ENCODE measurements at regions not wholly inside any gene's neighbourhood (a gene's known extent, or its start where the extent isn't known, plus 50 kb on each side); places are given as distances from the start of the nearest gene placed in this dataset.

DNA sequence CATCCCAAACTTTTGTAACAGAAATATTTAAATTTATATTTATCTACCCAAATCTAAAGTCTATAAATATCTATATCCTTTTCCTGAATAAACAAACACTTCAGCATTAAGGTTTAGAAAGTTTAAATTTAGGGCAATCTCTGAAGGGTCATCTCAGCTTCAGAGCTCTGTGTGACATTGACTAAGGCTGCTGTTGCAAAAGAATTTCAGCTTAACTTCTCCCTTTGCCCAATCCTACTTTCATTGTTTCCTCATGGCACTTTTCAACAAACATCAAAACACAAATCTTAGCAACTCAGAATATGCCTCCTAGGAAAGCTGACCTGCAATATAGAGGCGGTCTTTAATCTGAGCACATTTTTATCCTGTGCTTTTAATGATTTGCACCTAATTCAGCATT, 79.7 kb upstream of the BANK1 start:
- TF ChIP-seq, protein P1, sequence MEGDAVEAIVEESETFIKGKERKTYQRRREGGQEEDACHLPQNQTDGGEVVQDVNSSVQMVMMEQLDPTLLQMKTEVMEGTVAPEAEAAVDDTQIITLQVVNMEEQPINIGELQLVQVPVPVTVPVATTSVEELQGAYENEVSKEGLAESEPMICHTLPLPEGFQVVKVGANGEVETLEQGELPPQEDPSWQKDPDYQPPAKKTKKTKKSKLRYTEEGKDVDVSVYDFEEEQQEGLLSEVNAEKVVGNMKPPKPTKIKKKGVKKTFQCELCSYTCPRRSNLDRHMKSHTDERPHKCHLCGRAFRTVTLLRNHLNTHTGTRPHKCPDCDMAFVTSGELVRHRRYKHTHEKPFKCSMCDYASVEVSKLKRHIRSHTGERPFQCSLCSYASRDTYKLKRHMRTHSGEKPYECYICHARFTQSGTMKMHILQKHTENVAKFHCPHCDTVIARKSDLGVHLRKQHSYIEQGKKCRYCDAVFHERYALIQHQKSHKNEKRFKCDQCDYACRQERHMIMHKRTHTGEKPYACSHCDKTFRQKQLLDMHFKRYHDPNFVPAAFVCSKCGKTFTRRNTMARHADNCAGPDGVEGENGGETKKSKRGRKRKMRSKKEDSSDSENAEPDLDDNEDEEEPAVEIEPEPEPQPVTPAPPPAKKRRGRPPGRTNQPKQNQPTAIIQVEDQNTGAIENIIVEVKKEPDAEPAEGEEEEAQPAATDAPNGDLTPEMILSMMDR (IDR thresholded peaks at IDR 0.05; ENCODE audit: insufficient read depth, low read length, poor library complexity, severe bottlenecking): no peak
- H3K4me3 ChIP-seq (ENCODE audit: low read depth, low read length): no peak overlapping the region

DNA sequence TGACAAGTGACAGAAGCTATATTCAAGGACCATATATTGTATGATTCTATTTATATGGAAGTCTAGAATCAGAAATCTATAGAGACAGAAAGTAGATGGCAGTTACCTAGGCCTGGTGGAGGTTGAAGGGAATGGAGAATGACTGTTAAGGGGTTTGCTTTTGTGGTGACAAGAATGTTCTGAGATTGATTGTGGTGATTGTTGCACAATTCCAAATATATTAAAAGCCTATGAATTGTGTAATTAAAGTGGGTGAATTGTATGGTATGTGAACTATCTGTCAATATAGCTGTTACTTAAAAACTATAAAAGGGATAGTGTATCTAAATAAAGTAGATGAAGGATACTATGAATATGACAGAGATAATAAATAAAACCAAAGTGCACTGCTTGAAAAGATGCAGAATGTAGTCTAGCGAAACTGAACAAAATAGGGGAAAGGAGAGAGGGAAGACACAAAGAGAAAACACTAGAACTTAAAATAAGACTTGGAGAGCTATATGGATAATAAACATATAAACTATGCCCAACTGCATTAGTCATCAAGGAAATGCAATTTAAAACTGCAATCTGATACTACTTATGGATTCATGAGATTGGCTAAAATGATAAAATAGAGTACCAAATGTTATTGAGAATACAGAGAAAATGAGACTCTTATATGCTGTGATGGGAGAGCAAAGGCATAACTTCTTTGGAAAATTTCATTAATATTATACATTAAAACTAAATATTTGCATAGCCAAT, 82.1 kb upstream of the BANK1 start:
- Histone ChIP-seq H3K4me3 (ENCODE audit: low read depth, low read length) (no peak overlapping the region), H3K36me3 (ENCODE audit: control insufficient read depth, insufficient read depth, low read length) (no peaks in the 10 kb centered on the region), H3K27me3 (ENCODE audit: control insufficient read depth, insufficient read depth, low read length) (no peaks in the 10 kb centered on the region)
- TF ChIP-seq, protein P1 (IDR thresholded peaks at IDR 0.05; ENCODE audit: insufficient read depth, low read length, poor library complexity, severe bottlenecking): no peak
- DNase-seq (ENCODE audit: low read depth): no peak

More for the DNA sequence above, 79.7 kb upstream of the BANK1 start:
- Histone ChIP-seq H3K36me3 (ENCODE audit: control insufficient read depth, insufficient read depth, low read length) (no peaks in the 10 kb centered on the region), H3K27me3 (ENCODE audit: control insufficient read depth, insufficient read depth, low read length) (no peaks in the 10 kb centered on the region)
- DNase-seq (ENCODE audit: low read depth): no peak

GRCh38 chr4:101707596-101707995, 82.9 kb upstream of the BANK1 start:
- TF ChIP-seq, protein P1 (IDR thresholded peaks at IDR 0.05; ENCODE audit: insufficient read depth, low read length, poor library complexity, severe bottlenecking): no peak
- DNase-seq (ENCODE audit: low read depth): no peak
- no peak overlapping the region for H3K4me3 ChIP-seq (ENCODE audit: low read depth, low read length)
- H3K36me3 ChIP-seq (ENCODE audit: control insufficient read depth, insufficient read depth, low read length): no peaks in the 10 kb centered on the region
- no peaks in the 10 kb centered on the region for H3K27me3 ChIP-seq (ENCODE audit: control insufficient read depth, insufficient read depth, low read length)

DNA sequence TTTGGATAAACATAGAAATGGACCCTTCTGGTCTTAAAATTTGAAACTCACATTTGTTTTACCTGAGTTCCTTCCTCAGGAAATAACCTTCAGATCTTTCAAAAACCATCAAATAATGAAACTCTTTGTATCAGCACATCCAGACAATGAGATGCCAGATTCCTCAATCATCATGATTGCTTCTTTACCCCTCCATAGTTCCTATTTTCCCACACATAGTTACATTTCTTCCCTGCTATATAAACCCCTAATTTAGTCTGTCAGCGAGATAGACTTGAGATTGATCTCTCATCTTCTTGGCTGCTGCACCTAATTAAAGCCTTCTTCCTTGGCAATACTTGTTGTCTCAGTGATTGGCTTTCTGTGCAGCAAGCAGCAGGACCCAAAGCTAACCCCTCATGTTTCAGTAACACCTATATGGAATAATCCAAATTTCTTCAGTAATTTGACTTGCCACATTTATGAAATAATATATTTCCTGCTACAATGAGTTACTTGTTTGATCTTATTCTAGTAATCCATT, 83.9 kb upstream of the BANK1 start:
- H3K4me3 ChIP-seq (ENCODE audit: low read depth, low read length): no peak overlapping the region
- DNase-seq (ENCODE audit: low read depth): no peak
- no peaks in the 10 kb centered on the region for H3K36me3 ChIP-seq (ENCODE audit: control insufficient read depth, insufficient read depth, low read length)
- TF ChIP-seq, protein P1 (IDR thresholded peaks at IDR 0.05; ENCODE audit: insufficient read depth, low read length, poor library complexity, severe bottlenecking): no peak
- no peaks in the 10 kb centered on the region for H3K27me3 ChIP-seq (ENCODE audit: control insufficient read depth, insufficient read depth, low read length)

DNA sequence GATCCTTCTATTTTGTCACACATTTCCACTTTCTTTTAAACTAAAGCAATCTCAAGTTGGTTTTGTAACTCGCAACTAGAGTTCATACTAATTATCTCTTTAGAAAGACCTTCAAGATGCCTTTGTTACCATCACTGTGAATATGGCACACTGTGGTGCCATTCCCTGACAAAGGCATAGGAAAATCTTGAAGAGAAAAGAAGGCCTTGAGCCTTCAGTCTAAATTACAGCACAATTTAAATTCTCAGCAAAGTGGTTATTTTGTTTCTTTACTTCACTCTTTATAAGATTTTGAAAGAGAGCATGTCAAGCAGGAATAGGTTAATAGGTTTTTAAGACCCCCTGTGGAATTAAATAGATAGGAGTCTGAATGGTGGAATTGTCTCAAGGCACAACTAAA, 89.0 kb upstream of the BANK1 start:
- Histone ChIP-seq H3K27me3 (ENCODE audit: control insufficient read depth, insufficient read depth, low read length) (no peaks in the 10 kb centered on the region), H3K4me3 (ENCODE audit: low read depth, low read length) (no peak overlapping the region), H3K36me3 (ENCODE audit: control insufficient read depth, insufficient read depth, low read length) (no peaks in the 10 kb centered on the region)
- TF ChIP-seq, protein P1 (IDR thresholded peaks at IDR 0.05; ENCODE audit: insufficient read depth, low read length, poor library complexity, severe bottlenecking): no peak
- no peak for DNase-seq (ENCODE audit: low read depth)
